ENCODE measurements at regions not wholly inside any gene's neighbourhood (a gene's known extent, or its start where the extent isn't known, plus 50 kb on each side); places are given as distances from the start of the nearest gene placed in this dataset.

DNA sequence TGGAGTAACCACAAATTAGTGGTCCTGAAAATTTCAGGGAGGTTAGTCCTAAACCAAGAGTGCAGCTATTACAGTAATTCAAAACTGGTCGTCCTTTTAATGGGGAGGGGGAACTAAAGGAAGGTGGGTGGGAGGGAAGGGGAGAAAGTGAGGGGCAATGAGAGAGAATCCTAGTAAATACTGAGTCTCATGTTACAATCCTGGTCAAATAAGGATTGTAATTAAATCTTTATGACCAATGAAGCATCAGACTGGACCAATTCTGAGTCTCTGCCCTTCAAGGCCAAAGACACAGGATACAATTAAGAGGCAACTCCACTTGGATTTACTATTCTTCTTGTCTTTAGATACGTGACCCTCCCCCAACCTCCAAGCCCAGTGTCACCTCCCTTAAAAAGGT, 262.9 kb downstream of the BCL11A start:
- no peak for DNase-seq

DNA sequence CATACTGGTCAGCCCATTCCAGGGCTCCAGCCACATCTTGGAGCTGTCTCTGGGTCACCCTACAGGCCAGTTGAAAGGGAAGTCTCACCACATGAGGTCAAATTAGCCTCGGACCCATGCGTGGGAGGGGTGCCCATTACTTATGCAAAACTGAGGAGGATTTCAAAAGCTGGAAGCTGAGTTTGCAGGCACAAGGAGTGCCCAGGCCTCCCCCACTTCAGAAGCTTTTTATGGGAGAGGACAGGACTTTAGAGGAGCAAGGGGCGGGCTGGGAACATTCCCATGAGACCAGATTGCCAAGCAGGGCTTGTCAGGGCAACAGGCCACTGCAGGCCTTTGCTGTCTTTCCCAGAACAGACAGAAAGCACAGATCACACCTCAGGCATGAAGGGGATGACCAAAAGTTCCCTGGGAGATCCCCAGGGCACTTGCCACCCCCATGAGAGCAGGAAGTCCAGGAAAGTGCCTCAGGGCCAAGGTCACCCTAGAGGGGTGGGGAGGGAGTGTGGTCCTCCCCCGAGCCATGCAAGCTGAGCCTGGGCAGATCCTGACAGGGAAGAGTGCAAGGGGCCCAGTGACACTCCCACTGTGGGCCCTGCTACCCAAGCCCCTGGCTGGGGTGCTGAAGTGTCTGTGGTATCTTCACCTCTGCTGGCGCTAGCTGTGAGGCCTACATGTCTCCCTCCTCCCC, 267.7 kb downstream of the BCL11A start:
- DNase-seq = peak; percentile 67

DNA sequence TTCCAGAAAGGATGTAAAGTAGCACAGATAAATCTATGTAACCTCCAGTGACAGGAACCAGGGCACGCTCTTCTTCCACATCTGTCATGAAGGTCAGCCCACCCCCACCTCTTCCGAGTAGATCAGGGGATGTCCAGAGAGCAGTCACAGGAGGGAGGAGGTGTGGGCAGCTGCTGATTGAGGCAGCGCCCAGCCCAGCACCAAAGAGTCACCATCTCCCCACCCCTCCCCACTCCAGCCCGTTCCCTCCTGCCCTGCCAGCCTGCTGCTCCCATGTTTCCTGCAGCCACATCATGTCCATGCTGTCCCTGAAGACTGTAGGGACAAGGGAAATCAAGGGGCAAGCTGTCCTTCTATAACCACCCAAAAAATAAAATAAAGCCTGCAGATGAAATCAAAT, 269.8 kb downstream of the BCL11A start:
- DNase-seq = no peak

DNA sequence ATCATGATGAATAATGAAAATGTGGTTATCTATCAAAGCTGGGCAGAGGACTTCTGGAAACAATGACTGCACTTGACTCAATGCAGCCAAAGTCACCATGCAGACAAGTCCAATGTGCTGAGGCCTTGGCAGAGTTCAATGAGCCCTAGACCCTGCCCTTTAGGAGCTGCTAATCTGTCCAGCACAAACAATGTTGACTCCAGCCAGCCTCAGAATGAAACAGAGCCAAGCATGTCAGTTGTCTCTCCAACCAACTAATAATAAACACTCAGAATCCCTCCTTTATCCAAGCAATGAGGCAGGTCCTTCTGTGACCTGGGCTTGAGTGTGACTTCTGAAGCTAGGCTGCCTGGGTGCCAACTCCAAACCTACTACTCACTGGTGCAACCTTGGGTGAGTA, 270.6 kb downstream of the BCL11A start:
- DNase-seq = no peak

DNA sequence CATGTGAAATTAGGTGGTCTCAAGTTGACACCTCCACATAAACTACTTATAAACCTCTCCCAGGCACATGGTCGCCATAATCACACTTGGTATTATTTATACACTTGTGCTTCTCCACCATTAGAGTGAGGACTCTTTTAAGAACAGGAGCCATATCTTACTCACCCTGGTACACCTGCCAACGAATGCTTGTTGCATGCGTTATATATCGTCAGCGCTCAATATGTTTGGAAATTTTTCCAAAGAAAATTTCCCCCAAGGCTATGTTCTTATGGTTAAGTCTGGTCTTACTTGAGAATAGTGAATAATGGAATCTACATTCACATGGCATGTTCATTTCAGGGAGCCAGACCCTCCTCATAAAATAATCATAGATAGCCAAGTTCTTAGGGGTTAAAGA, 271.7 kb downstream of the BCL11A start:
- no peak for DNase-seq

DNA sequence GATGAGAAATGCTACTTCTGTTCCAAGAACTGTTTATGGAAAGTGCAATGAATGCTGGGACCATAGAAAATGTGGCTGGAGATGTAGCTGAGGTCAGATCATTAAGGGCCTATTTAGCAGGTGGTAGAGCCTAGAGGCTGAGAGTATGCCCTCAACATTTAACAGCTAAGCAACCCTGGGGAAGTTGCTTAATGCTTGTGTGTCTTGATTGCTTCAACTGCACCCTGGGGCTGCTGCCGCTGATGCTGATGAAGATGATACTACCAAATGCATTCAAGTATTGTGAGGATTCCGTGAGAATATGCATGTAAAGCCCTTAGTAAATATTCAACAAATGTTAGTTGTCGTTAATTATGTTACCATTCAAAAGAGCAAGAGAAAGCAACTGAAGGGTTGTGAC, 273.2 kb downstream of the BCL11A start:
- no peak for DNase-seq

DNA sequence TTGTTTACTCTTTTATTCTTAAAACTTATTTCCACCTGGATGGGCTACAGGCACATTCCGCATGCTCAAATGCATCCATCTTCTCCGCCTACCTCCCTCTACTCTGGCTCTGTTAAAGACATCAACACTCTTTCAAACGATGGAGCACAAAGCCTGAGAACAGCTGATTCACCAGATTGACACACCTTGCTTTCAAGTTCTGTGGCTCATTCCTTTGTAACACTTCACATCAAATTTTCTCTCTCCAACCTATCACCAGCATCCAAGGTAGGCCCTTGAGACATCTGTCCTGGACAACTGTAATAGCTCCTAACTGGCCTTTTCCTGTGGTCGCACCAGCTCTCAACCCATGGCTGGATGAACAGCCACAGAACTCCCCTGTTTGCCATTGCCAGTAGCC, 274.5 kb downstream of the BCL11A start:
- no peak for DNase-seq

DNA sequence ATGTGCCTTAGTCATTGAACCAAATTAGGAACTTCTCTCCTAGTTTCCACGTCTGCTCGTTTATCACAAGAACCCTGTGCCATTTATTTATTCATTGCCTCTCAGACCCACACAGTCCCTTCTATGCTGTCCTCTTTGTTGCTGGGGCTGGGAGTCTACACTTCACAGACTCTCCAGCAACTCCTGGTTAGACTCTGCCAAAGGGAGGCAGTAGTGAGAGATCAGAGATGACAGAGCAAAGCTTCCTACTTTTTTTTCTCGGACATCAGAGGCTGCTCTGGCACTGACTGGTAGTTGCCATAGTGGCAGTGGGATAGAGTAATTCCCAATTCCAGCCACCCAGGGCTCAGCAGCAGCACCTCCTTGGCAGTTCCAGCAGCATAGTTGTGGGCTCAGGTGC, 277.5 kb downstream of the BCL11A start:
- no peak for DNase-seq

DNA sequence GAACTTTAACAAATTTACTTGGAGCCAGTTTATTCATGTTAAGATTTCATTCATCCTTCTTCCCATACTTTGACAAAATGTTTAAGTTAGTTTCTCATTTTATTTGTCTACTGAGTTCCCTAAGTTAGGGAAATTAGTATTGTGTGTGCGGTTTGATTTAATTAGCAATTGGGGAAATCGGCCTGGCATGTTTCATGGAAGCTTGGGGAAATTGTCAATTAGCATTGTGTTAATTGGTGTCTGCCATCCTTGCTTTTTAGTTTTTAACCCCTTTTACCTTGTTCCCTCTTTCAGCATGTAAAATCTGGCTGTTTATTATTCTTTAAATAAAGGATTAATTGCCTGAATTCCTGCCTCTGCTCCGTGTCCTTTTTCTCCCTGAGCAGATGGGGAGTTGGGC, 279.6 kb downstream of the BCL11A start:
- DNase-seq = no peak

DNA sequence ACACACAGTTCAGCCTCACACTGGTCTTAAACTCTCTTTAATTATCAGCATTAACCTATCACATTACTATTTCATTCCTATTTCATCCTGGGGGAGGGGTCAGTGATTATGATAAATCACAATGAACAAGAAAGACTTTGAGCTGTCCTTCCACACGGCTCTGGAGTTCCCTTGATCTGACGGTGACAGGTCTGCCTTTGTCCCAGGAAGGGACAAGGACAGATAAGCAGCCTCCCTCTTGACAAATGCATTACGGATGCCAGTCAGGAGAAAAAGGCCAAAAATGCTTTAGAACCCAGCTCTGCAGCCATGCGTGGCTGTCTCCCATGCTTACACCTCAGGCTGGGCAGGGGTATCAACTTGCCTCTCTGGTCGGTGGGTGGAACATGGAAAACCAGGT, 281.7 kb downstream of the BCL11A start:
- DNase-seq = no peak

DNA sequence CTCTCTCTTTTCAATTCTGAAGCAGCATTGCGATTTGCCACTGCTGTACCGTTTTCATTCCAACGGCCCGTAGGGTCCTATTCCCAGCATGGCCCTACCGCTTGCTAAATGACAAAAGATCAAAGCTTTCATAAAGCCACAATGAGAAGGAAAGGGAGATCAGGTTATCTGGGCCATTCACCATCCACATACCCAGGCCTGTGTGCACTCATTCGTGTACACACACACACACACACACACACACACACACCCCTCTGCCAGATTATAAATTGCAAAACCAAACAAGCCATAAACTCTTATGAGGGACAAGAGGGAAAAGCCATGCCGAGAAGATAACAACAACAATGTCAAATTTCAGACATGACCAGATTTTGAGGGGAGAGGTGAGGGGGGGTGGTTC, 282.3 kb downstream of the BCL11A start:
- no peak for DNase-seq

DNA sequence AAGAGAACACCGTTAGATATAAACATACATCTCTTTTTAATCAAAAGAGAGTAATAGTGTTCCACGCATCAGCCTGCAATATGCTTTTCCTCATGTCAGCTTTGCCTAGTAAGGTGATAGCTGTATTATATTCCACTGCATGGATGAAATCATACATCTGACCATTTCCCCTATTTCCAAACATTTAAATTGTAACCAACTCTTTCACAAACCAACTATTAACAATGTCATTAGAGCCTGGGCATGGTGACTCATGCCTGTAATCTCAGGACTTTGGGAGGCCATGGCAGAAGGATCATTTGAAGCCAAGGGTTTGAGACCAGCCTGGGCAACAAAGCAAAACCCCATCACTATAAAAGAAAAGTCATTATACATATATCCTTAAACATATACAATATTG, 284.8 kb downstream of the BCL11A start:
- DNase-seq = no peak

DNA sequence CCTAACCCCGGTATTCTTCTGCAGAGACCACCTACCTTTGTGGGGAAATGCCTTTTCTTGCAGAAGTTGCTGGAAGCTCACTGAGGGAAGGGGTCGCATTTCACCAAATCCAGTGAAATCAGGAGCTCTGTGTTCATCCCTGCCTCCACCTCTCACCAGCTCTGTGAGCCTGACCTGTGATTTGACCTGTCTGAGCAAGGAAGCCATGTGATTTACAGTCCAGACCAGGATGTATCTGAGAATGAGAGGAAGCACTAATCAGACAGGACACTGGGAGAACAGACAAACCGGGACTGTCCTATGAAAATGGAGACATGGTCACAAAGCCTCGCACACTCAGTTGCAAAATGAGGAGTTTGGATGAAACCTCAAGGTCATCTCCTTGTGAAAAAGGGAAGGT, 285.4 kb downstream of the BCL11A start:
- DNase-seq = no peak

DNA sequence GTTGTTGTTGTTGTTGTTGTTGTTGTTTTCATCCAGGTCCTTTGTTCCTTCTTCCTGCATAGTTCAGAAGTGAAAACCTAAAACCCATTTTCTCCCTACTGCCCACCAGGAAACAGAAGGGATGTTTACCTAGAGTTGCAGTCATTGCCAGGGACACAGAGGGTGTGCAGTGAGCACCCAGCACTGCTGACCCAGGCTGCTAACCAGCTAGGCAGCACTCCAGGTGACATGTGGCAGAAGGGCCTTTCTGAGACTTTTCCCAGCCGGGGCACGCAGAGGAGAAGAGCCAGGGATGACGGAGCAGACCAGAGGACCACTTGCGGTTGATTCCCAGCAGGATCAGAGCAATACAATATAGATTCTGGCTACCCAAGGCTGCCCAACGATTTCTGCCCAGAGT, 286.3 kb downstream of the BCL11A start:
- DNase-seq = no peak

DNA sequence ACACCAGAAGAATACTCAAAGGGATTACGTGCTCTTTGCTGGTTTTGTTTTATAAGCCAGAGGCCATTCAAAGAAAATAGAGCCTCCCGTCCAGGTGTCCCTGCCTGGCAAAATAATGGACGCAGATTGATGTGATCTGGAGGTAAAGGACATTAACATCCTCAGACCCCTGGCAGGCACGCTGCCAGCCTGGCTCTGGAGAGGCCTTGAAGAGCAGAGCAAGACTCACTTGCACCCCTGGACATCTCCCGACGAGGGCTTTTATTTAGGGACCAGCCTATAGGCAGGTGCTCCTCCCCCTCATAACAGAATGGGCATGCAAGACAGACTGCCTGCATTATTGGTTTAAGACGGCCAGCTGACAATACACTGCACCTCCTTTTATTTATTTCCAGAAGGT, 291.3 kb downstream of the BCL11A start:
- DNase-seq = no peak

DNA sequence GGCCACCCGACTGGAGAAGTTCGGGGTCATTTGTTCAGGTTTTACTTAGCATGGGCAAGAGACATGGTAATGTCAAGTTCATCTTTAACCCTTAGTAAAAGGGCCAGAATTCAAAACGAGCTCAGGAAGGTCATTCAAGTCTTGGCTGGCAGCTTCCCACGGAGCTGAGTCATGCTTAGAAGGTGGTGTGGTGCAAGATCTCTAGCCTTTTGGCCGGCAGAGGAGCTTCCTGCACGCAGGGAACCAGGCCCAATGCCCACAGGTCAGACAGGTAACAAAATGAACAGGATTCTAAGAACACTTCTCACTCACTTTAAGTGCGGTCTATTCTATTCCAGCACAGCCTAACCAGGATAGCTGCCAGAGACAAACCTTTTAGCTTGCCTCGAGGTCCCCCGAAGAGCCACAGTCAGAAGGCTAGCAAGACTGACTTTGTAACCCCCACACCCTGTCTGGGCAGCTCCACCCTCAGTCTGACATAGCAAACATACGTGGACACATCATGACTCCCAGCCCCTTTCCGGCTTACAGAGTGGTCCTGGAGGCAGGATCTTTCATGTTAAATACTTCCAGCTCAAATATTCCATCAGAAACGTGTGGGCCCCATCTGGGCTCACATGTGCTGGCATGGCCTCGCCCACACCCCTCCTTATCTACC, 292.7 kb downstream of the BCL11A start:
- peak; percentile 61 for DNase-seq

DNA sequence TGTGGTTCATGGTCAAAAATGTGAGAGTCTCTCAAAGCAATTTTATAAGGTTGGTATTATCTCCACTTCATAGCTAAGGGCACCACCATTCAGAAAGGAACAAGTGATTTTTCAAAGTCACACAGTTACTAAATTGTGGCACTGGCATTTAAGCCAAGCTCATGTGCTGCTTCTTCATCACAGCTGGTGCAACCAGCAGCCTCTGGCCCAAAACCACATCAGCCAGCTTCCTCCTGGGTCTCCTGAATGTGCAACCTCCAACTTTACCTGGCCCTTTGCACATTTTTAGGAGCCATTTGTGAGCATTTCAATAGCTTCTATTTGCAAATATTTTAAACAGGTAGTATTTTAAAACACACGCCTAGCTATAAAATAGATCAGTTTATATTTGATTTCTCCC, 293.7 kb downstream of the BCL11A start:
- DNase-seq = no peak

DNA sequence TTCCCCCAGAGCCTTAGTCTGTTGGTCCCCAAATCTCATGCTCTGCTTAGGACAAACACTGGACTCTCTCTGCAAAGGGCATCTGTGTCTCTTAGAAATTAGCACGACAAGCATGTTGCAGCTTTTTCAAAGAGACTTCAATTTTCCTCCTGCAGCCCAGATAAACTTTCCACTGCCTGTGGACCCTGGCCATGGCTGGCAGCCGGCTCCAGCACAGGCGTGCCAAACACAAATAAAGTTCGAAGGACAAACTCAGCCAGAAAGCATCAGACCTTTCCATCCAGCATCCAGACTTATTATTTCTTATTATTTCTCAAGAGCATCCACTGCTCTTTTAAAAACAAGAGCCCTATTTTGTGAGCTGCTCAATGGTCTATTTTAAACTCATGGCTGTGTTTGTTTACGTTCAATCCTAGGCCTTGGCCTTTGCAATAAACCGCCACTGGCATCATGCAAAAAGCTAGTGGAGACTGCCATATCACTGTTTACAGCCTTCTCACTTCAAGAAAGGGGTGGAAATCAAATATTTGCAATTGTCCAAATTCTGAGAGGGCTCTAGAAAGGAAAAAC, 300.8 kb downstream of the BCL11A start:
- DNase-seq = no peak

DNA sequence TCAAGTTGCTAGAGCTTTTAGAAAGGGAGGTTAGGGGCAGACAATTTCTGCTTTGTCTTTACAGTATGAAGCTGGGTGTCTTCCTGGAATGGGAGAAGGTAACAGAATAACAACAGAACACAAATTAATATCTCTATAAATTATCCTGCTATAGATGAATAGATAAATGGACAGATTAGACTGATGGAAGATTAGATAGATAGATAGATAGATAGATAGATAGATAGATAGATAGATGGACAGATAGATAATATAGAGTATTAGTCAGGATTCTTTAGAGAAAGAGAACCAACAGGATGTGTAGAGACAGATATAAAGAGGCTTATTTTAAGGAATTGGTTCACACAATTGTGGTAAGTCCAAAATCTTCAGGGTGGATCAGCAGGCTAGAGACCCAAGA, 302.2 kb downstream of the BCL11A start:
- DNase-seq = no peak

DNA sequence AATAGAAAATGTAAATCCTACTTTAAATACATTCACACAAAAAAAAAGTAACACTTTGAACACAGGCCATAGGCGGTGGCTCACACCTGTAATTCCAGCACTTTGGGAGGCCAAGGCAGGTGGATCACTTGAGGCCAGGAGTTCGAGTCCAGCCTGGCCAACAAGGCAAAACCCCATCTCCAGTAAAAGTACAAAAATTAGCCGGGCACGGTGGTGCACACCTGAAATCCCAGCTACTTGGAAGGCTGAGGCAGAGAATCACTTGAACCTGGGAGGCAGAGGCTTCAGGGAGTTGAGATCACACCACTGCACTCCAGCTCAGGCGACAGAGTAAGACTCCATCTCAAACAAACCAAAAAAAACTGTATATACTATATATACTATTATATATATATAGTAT, 303.6 kb downstream of the BCL11A start:
- no peak for DNase-seq

DNA sequence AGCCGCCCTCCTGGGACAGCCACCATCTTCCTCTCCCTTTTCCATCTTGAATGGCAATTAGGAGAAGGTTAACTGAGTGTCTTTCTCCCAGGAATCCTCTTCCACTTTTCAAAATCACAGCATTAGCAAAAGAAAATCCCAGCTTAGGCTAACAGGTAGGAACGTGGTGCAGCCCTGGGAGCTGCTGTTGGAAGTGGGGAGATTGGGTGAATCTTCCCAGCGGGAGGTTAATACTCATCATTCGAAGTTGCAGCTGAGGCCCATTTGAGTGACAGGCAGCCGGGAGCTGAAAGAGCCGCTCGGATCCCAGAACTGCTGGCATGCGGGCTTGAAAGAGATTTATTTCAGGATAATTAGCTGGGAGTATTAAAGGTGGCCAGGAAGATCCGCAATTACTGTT, 306.0 kb downstream of the BCL11A start:
- no peak for DNase-seq

DNA sequence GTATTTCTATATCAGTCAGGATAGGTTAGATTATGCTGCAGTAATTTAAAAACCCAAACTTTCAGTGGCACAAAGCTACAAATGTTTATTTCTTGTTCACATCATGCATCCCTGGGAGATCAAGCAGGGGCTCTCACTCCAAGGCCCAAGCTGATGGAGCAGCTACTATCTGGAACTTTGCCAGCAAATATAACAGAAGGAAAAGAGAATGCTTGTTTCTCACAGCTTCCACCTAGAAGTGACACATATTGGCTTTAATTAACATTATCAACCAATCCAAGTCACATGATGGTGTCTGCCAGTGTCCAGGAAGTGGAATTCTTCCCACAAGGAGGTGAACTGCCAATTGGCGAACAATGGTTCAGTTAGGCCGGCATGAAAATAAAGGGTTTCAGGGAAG, 306.9 kb downstream of the BCL11A start:
- no peak for DNase-seq

DNA sequence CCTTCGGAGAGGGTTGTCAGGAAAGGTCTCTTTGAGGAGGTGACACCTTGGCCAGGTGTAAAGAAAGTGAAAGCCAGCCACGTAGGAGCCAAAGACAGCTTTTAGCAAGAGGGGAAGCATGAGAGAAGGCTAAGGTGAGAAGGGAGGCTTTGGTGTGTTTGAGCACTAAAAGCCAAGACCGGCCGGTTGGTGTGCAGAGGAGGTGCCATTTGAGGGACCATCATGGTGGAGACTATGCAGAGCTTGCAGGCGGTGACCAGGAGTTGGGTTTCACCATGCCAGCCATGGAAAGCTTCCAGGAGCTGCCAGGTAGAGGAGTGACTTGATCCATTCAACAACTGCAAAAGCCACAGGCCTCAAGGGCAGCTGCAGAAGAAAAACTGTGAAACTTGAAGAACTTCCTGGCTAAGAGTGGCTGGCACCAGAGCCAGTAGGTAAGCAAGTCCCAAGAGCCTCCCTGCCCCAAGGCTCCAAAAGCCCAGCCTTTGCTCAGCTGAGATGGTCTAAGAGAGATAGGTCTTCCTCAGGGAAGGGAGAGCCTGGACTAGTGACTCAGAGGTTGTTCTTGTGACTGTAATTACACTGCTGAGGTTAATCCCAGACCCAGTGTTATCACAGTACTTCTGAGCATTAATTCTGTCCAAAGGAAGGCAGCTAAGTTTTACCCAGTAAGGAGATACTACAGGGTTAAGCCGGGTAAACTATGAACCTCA, 319.0 kb downstream of the BCL11A start:
- DNase-seq = peak; percentile 63

DNA sequence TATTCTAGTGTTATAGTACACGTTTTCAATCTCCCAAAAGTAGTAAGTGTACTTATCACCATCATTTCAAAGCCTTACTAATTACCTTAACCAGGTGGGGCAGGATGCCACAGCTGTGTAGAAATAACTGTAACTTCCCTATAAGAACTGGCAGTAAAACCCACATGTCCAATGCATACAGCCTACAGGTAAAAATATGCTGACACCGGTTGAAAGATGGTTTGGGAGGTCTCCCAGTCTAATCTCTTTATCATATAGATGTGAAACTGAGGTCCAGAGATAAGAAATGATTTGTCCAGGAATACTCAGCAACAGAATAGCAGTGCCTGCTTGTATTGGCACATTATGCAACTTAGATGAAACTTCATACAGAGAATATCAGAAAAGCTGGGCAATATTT, 322.9 kb downstream of the BCL11A start:
- DNase-seq = no peak

Measured in islet precursor cell (in vitro differentiated cells).